Stomach (tissue), 4 donors: ENCODE measurements at regions not wholly inside any gene's neighbourhood (a gene's known extent, or its start where the extent isn't known, plus 50 kb on each side); places are given as distances from the start of the nearest gene placed in this dataset.

ENCODE experiments used
- EP300 ChIP-seq: sonication (generic); formaldehyde crosslinking; IDR thresholded peaks from one replicate; pipeline ENCODE4 v1.6.1; 2017; ENCODE audit warnings: antibody characterized with exemption
- TF ChIP-seq, protein P1 (sequence below), 7 experiments: fragments of 450-650 bp in 4 of 7; fragments of 200-600 bp in 3 of 7; sonication (generic) in 3 of 7; IDR thresholded peaks; one replicate each; pipeline ENCODE4 v1.5.1; 2016 to 2019; ENCODE audit warnings: antibody characterized with exemption in 7 of 7, control low read depth in 2 of 7, mild to moderate bottlenecking in 1 of 7

DNA sequence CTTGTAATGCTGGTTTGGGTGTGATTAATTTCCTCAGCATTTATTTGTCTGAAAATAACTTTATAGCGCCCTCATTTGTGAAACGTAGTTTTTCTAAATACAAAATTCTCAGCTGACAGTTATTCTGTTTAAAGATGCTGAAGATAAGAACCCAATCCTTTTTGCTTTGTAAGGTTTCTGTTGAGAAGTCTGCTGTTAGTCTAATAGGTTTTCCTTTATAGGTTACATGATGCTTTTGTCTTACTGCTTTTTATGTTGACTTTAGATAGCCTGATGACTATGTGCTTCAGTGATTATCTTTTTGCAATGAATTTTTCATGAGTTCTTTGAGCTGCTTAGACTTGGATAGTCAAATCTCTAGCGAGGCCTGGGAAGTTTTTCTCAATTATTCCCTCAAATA, 168.6 kb upstream of the PDE3A start:
- no peak for TF ChIP-seq EP300
- TF ChIP-seq, protein P1, sequence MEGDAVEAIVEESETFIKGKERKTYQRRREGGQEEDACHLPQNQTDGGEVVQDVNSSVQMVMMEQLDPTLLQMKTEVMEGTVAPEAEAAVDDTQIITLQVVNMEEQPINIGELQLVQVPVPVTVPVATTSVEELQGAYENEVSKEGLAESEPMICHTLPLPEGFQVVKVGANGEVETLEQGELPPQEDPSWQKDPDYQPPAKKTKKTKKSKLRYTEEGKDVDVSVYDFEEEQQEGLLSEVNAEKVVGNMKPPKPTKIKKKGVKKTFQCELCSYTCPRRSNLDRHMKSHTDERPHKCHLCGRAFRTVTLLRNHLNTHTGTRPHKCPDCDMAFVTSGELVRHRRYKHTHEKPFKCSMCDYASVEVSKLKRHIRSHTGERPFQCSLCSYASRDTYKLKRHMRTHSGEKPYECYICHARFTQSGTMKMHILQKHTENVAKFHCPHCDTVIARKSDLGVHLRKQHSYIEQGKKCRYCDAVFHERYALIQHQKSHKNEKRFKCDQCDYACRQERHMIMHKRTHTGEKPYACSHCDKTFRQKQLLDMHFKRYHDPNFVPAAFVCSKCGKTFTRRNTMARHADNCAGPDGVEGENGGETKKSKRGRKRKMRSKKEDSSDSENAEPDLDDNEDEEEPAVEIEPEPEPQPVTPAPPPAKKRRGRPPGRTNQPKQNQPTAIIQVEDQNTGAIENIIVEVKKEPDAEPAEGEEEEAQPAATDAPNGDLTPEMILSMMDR (IDR thresholded peaks at IDR 0.05), result no peak
